CD4-positive, alpha-beta T cell treated with Interleukin-15 for 1 hour (primary cell): ENCODE measurements at regions not wholly inside any gene's neighbourhood (a gene's known extent, or its start where the extent isn't known, plus 50 kb on each side); places are given as distances from the start of the nearest gene placed in this dataset.

Source experiments
- DNase-seq: peaks from one replicate; pipeline ENCODE4 v3.0.0-alpha.2; 2020

GRCh38 chr2:143901185-143901842, 618.6 kb downstream of the ZEB2 start:
- DNase-seq = no peak

GRCh38 chr2:143899987-143900386, 619.9 kb downstream of the ZEB2 start:
- DNase-seq = no peak

- no peak for DNase-seq
These were observed 626.5 kb downstream of the ZEB2 start for GRCh38 chr2:143893371-143893770.

- DNase-seq = no peak
These were observed 628.0 kb downstream of the ZEB2 start for GRCh38 chr2:143891879-143892308.

GRCh38 chr2:143890798-143891197, 629.1 kb downstream of the ZEB2 start:
- no peak for DNase-seq

GRCh38 chr2:143889216-143889615, 630.7 kb downstream of the ZEB2 start:
- DNase-seq = no peak

GRCh38 chr2:143885461-143885860, 634.5 kb downstream of the ZEB2 start:
- DNase-seq = no peak

GRCh38 chr2:143881246-143881645, 638.7 kb downstream of the ZEB2 start:
- no peak for DNase-seq

- no peak for DNase-seq
These were observed 641.9 kb downstream of the ZEB2 start for GRCh38 chr2:143877876-143878530.

GRCh38 chr2:143877056-143877455, 642.9 kb downstream of the ZEB2 start:
- DNase-seq = no peak

GRCh38 chr2:143875295-143876233, 644.4 kb downstream of the ZEB2 start:
- no peak for DNase-seq

- no peak for DNase-seq
These were observed 646.0 kb downstream of the ZEB2 start for GRCh38 chr2:143873886-143874285.

GRCh38 chr2:143870696-143871095, 649.2 kb downstream of the ZEB2 start:
- DNase-seq = no peak

GRCh38 chr2:143856978-143857377, 662.9 kb downstream of the ZEB2 start:
- DNase-seq = no peak

GRCh38 chr2:143852759-143853158, 667.2 kb downstream of the ZEB2 start:
- DNase-seq = no peak

- no peak for DNase-seq
These were observed 669.8 kb downstream of the ZEB2 start for GRCh38 chr2:143850084-143850483.

- no peak for DNase-seq
These were observed 672.7 kb downstream of the ZEB2 start for GRCh38 chr2:143847257-143847656.

GRCh38 chr2:143844986-143845385, 674.9 kb downstream of the ZEB2 start:
- no peak for DNase-seq

- DNase-seq = no peak
These were observed 676.2 kb downstream of the ZEB2 start for GRCh38 chr2:143843686-143844085.

- no peak for DNase-seq
These were observed 677.1 kb downstream of the ZEB2 start for GRCh38 chr2:143842836-143843235.

GRCh38 chr2:143841935-143842334, 678.0 kb downstream of the ZEB2 start:
- no peak for DNase-seq

GRCh38 chr2:143840601-143841000, 679.3 kb downstream of the ZEB2 start:
- DNase-seq = no peak

GRCh38 chr2:143840194-143840593, 679.7 kb downstream of the ZEB2 start:
- no peak for DNase-seq

- DNase-seq = no peak
These were observed 680.5 kb downstream of the ZEB2 start for GRCh38 chr2:143839456-143839855.
